H1 (cell line): ENCODE measurements at regions not wholly inside any gene's neighbourhood (a gene's known extent, or its start where the extent isn't known, plus 50 kb on each side); places are given as distances from the start of the nearest gene placed in this dataset.

Experiments used
- CTCF ChIA-PET: fragments of 300-600 bp; sonication (Branson Sonifier 250); formaldehyde crosslinking; loops from one replicate; lab custom pipeline; 2021; ENCODE audit not compliant: partially characterized antibody; lab: Charles Lee
- POLR2A ChIA-PET: fragments of 300-600 bp; sonication (Branson Sonifier 250); formaldehyde crosslinking; loops from one replicate; lab custom pipeline; 2021; ENCODE audit warnings: inconsistent platforms; ENCODE audit not compliant: partially characterized antibody; lab: Charles Lee
- DNase-seq, 2 experiments: peaks; one replicate each; pipeline versions ENCODE4 v3.0.0 to v3.0.0-alpha.2; 2010 to 2022; ENCODE audit warnings: low spot score in 2 of 2, low read depth in 1 of 2, mixed read lengths in 1 of 2
- FAIRE-seq: peaks from 2 replicates; lab custom pipeline; 2011; peaks lifted over from hg19 to GRCh38; lab: Jason Lieb, UNC
- H2AFZ ChIP-seq: 2 replicates; pipeline ENCODE4 v1.8.1; 2012; ENCODE audit warnings: low read length, inconsistent platforms
- H2AK5ac ChIP-seq: 2 replicates; pipeline ENCODE4 v1.6.1; 2013; ENCODE audit warnings: low read depth, low read length
- H2BK120ac ChIP-seq: replicated peaks from 2 replicates; pipeline ENCODE3; 2013; ENCODE audit warnings: low read depth, low read length, inconsistent platforms
- H2BK12ac ChIP-seq: 2 replicates; pipeline ENCODE4 v1.6.1; 2013; ENCODE audit warnings: low read depth, low read length
- H2BK15ac ChIP-seq: 2 replicates; pipeline ENCODE4 v1.6.1; 2013; ENCODE audit warnings: low read length
- H2BK20ac ChIP-seq: 2 replicates; pipeline ENCODE4 v1.6.1; 2013; ENCODE audit warnings: low read length
- H2BK5ac ChIP-seq: 2 replicates; pipeline ENCODE4 v1.6.1; 2013; ENCODE audit warnings: low read depth, low read length
- H3K14ac ChIP-seq: 2 replicates; pipeline ENCODE4 v1.6.1; 2013; ENCODE audit warnings: inconsistent platforms; ENCODE audit not compliant: insufficient read length
- H3K18ac ChIP-seq: 2 replicates; pipeline ENCODE4 v1.6.1; 2013; ENCODE audit warnings: low read length; ENCODE audit errors: extremely low read depth
- H3K23ac ChIP-seq: 2 replicates; pipeline ENCODE4 v1.6.1; 2013; ENCODE audit warnings: inconsistent platforms; ENCODE audit not compliant: insufficient read length
- H3K23me2 ChIP-seq: 2 replicates; pipeline ENCODE4 v1.6.1; 2013; ENCODE audit warnings: low read depth, low read length
- H3K27ac ChIP-seq: 2 replicates; pipeline ENCODE4 v1.6.1; 2011; ENCODE audit warnings: low read depth, low read length, inconsistent platforms
- H3K27me3 ChIP-seq, 4 experiments: replicated peaks in 1 of 4; 1 replicate in 1 of 4; 2 replicates in 3 of 4; pipeline versions ENCODE4 v1.6.1 to v1.8.1; 2011 to 2013; ENCODE audit warnings: low read length in 3 of 4, mild to moderate bottlenecking in 3 of 4, inconsistent platforms in 2 of 4, mixed read lengths in 2 of 4, moderate library complexity in 1 of 4; ENCODE audit not compliant: control insufficient read depth in 3 of 4, insufficient read depth in 3 of 4; ENCODE audit errors: extremely low read depth in 1 of 4
- H3K36me3 ChIP-seq, 4 experiments: 2 replicates each; pipeline versions ENCODE4 v1.6.1 to v1.8.1; 2011 to 2013; ENCODE audit warnings: mild to moderate bottlenecking in 4 of 4, low read length in 3 of 4, moderate library complexity in 2 of 4, control low read depth in 1 of 4, inconsistent platforms in 1 of 4; ENCODE audit not compliant: insufficient read depth in 4 of 4, control insufficient read depth in 2 of 4
- H3K4ac ChIP-seq: replicated peaks from 2 replicates; pipeline ENCODE3; 2013; ENCODE audit warnings: low read length, low read depth, mixed read lengths, inconsistent platforms; ENCODE audit not compliant: insufficient read length
- H3K4me1 ChIP-seq, 4 experiments: replicated peaks in 1 of 4; 1 replicate in 1 of 4; 2 replicates in 3 of 4; pipeline versions ENCODE4 v1.6.1 to v1.8.1; 2011 to 2013; ENCODE audit warnings: low read length in 3 of 4, inconsistent platforms in 2 of 4, mixed read lengths in 1 of 4; ENCODE audit not compliant: insufficient read depth in 4 of 4, control insufficient read depth in 3 of 4
- H3K4me2 ChIP-seq, 2 experiments: 2 replicates each; pipeline versions ENCODE4 v1.6.1 to v1.8.1; 2011 to 2013; ENCODE audit warnings: low read depth in 2 of 2, low read length in 2 of 2, control low read depth in 1 of 2, inconsistent platforms in 1 of 2, mild to moderate bottlenecking in 1 of 2; ENCODE audit not compliant: insufficient read depth in 1 of 2
- H3K4me3 ChIP-seq, 4 experiments: fragments of 200-600, 300-600 bp in 1 of 4; sonication (generic), shearing (Covaris generic), sonication (Bioruptor Twin) in 1 of 4; 2 replicates each; pipeline versions ENCODE4 v1.5.1 to v1.8.1; 2011 to 2016; ENCODE audit warnings: low read length in 4 of 4, low read depth in 3 of 4, control low read depth in 2 of 4, inconsistent platforms in 2 of 4, mild to moderate bottlenecking in 2 of 4, mixed read lengths in 1 of 4, moderate library complexity in 1 of 4; ENCODE audit not compliant: insufficient read depth in 2 of 4; ENCODE audit errors: extremely low read depth in 1 of 4
- H3K56ac ChIP-seq: replicated peaks from 2 replicates; pipeline ENCODE3; 2013; ENCODE audit warnings: low read depth, mild to moderate bottlenecking, mixed read lengths, low read length, inconsistent platforms; ENCODE audit not compliant: insufficient read length
- H3K79me1 ChIP-seq: 2 replicates; pipeline ENCODE4 v1.6.1; 2013; ENCODE audit warnings: low read depth, low read length, control low read depth
- H3K79me2 ChIP-seq, 2 experiments: 2 replicates each; pipeline versions ENCODE4 v1.6.1 to v1.8.1; 2012 to 2013; ENCODE audit warnings: low read length in 2 of 2, mild to moderate bottlenecking in 2 of 2, inconsistent platforms in 1 of 2; ENCODE audit not compliant: insufficient read depth in 2 of 2, control insufficient read depth in 1 of 2
- H3K9ac ChIP-seq, 4 experiments: replicated peaks in 1 of 4; 1 replicate in 1 of 4; 2 replicates in 3 of 4; pipeline versions ENCODE4 v1.6.1 to v1.8.1; 2011 to 2013; ENCODE audit warnings: low read depth in 3 of 4, low read length in 3 of 4, control low read depth in 2 of 4, mild to moderate bottlenecking in 2 of 4, moderate library complexity in 2 of 4, inconsistent platforms in 1 of 4; ENCODE audit errors: extremely low read depth in 1 of 4
- H3K9me3 ChIP-seq, 2 experiments: 2 replicates each; pipeline versions ENCODE4 v1.6.1 to v1.8.1; 2012 to 2013; ENCODE audit warnings: mild to moderate bottlenecking in 2 of 2, moderate library complexity in 2 of 2, control low read depth in 1 of 2, inconsistent platforms in 1 of 2, low read depth in 1 of 2, low read length in 1 of 2, mixed read lengths in 1 of 2; ENCODE audit not compliant: insufficient read depth in 2 of 2
- H4K20me1 ChIP-seq, 2 experiments: replicated peaks in 1 of 2; 2 replicates each; pipeline versions ENCODE3 to v1.8.1; 2011 to 2013; ENCODE audit warnings: inconsistent platforms in 2 of 2, low read length in 2 of 2, mild to moderate bottlenecking in 1 of 2; ENCODE audit not compliant: insufficient read depth in 2 of 2, control insufficient read depth in 1 of 2
- H4K5ac ChIP-seq: 2 replicates; pipeline ENCODE4 v1.6.1; 2013; ENCODE audit warnings: low read length, low read depth, mixed read lengths, inconsistent platforms; ENCODE audit not compliant: insufficient read length
- H4K8ac ChIP-seq: 2 replicates; pipeline ENCODE4 v1.8.0; 2013; ENCODE audit warnings: mild to moderate bottlenecking, moderate library complexity, low read length, inconsistent platforms; ENCODE audit not compliant: insufficient read depth; ENCODE audit errors: extremely low read depth
- H4K91ac ChIP-seq: replicated peaks from 2 replicates; pipeline ENCODE3; 2013; ENCODE audit warnings: low read length, mixed read lengths, inconsistent platforms; ENCODE audit not compliant: insufficient read length
- CEBPB ChIP-seq: IDR thresholded peaks from 2 replicates; pipeline ENCODE4 v1.6.1; 2012; ENCODE audit warnings: low read depth, low read length
- CREB1 ChIP-seq: IDR thresholded peaks from 2 replicates; pipeline ENCODE4 v1.6.1; 2012; ENCODE audit warnings: inconsistent platforms
- EZH2 ChIP-seq: fragments of 200-600 bp; sonication (generic); IDR thresholded peaks from 2 replicates; pipeline ENCODE4 v1.7.1; 2012; ENCODE audit warnings: low read depth, mild to moderate bottlenecking, moderate library complexity, low read length, inconsistent platforms; ENCODE audit not compliant: severe bottlenecking
- KDM1A ChIP-seq: fragments of 200-600, 300-600 bp; sonication (generic); IDR thresholded peaks from 2 replicates; pipeline ENCODE4 v1.7.1; 2016; ENCODE audit warnings: mild to moderate bottlenecking, low read length, borderline replicate concordance
- POLR2A ChIP-seq, 2 experiments: IDR thresholded peaks; 1 replicate in 1 of 2; 2 replicates in 1 of 2; pipeline ENCODE4 v1.6.1; 2011; ENCODE audit warnings: low read depth in 2 of 2, low read length in 2 of 2, mild to moderate bottlenecking in 2 of 2; ENCODE audit errors: control extremely low read depth in 1 of 2
- RAD21 ChIP-seq, 2 experiments: IDR thresholded peaks in 1 of 2; conservative IDR thresholded peaks in 1 of 2; 2 replicates each; pipeline ENCODE4 v1.6.1; 2011; ENCODE audit warnings: low read depth in 2 of 2, low read length in 2 of 2, improper control_type of control experiment in 1 of 2, inconsistent platforms in 1 of 2, mild to moderate bottlenecking in 1 of 2, moderate library complexity in 1 of 2
- SIRT6 ChIP-seq: IDR thresholded peaks from one replicate; pipeline ENCODE4 v1.7.1; 2012; ENCODE audit warnings: low read length, inconsistent platforms
- TEAD4 ChIP-seq: IDR thresholded peaks from 2 replicates; pipeline ENCODE4 v1.6.1; 2012; ENCODE audit warnings: low read depth, low read length, inconsistent platforms, mixed read lengths

DNA sequence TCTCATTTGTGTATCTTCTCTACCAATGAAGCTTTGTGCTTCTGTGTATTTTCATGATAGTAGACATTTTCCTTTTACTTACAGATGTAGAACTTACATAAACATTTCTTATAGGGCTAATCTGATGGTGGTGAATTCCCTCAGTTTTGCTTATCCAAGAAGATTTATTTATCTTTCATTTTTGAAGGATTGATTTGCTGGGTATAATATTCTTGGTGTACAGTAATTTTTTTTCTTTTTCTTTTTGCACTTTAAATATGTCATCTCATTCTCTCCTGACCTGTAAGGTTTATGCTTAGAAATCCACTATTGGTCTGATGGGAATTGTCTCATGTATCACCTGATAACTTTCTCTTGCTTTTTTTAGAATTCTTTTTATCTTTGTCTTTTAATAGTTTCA, 127.6 kb upstream of the KCTD3 start:
- Histone ChIP-seq H2BK15ac (no peak overlapping the region), H3K9ac (no peak overlapping the region), H3K56ac (no peak overlapping the region), H3K27me3 (no peaks in the 10 kb centered on the region), H3K4me2 (no peak overlapping the region), H2AFZ (no peak overlapping the region), H3K4me1 (no peaks in the 10 kb centered on the region), H3K4me3 (no peak overlapping the region), H3K4ac (no peak overlapping the region), H2BK120ac (no peak overlapping the region), H4K20me1 (no peaks in the 10 kb centered on the region), H4K91ac (no peak overlapping the region), H3K14ac (no peak overlapping the region), H3K36me3 (no peaks in the 10 kb centered on the region), H3K27ac (no peak overlapping the region), H4K8ac (no peak overlapping the region), H3K9me3 (no peaks in the 10 kb centered on the region), H2AK5ac (no peak overlapping the region), H3K79me2 (no peaks in the 10 kb centered on the region), H2BK5ac (no peak overlapping the region), H3K18ac (no peak overlapping the region), H2BK12ac (no peak overlapping the region), H4K5ac (no peak overlapping the region), H3K79me1 (no peaks in the 10 kb centered on the region), H3K23me2 (no peaks in the 10 kb centered on the region), H3K23ac (no peak overlapping the region), H2BK20ac (no peak overlapping the region)
- no peak for TF ChIP-seq TEAD4
- no peak for TF ChIP-seq POLR2A (IDR thresholded peaks at IDR 0.05; ENCODE audit: control extremely low read depth in 1 of 2, low read depth in 2 of 2, low read length in 2 of 2)
- TF ChIP-seq CREB1: no peak
- no peak for TF ChIP-seq EZH2
- no peak for TF ChIP-seq RAD21 (IDR thresholded peaks at IDR 0.05 in 1 of 2, conservative IDR thresholded peaks at IDR 0.05 in 1 of 2; ENCODE audit: low read depth in 2 of 2, low read length in 2 of 2)
- TF ChIP-seq CEBPB: no peak
- TF ChIP-seq KDM1A: no peak
- TF ChIP-seq SIRT6: no peak
- FAIRE-seq (no peak), DNase-seq (no peak)
- ChIA-PET CTCF (no interaction called here), POLR2A (no interaction called here)
